ENCODE measurements at regions not wholly inside any gene's neighbourhood (a gene's known extent, or its start where the extent isn't known, plus 50 kb on each side); places are given as distances from the start of the nearest gene placed in this dataset.
"Not testable (repeated sequence)": the region's sequence is repeated elsewhere in the genome, so short reads cannot be mapped to it uniquely, and the experiment has no call there.

GRCh38 chr15:81901319-81901718 lies 144.5 kb downstream of the MEX3B start:
- no peak for DNase-seq (ENCODE audit: low read depth in 1 of 2, low spot score in 1 of 2)

GRCh38 chr15:81899730-81900129 lies 146.1 kb downstream of the MEX3B start:
- DNase-seq (ENCODE audit: low read depth in 1 of 2, low spot score in 1 of 2), result no peak

- no peak for DNase-seq (ENCODE audit: low read depth in 1 of 2, low spot score in 1 of 2)
Observed at GRCh38 chr15:81899024-81899423, 146.8 kb downstream of the MEX3B start.

DNA sequence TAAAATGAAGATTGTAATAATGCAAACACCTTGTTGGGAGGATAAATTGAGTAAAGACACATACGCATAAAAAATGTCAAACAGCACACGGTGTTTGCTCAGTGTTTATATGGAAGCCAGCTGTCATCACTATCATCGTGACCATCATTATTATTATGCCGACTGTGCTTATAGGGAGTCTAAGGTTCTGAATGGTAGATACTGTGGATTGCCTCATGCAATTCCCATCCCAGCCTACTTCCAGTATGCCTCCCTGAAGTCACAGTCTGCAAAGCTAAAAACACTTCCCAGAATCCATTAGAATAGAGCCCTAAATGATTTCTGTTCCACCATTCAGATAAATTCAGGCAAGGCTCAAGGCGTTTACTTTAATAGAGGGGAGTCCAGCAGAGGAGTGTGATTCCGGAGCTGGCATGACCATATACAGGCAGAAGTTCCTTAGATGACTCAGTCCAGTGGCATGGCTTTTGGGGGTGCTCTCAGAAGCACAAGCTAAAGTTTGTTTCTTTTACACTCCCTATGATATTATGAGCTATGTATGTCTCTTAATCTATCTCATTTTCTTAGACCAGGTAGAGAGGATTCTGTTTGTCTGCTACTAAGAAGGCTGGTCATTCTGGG lies 148.7 kb downstream of the MEX3B start:
- no peak for DNase-seq (ENCODE audit: low read depth in 1 of 2, low spot score in 1 of 2)

GRCh38 chr15:81896356-81896755 lies 149.5 kb downstream of the MEX3B start:
- no peak for DNase-seq (ENCODE audit: low read depth in 1 of 2, low spot score in 1 of 2)

- DNase-seq (ENCODE audit: low read depth in 1 of 2, low spot score in 1 of 2), result no peak
Observed at GRCh38 chr15:81895723-81896122, 150.1 kb downstream of the MEX3B start.

DNA sequence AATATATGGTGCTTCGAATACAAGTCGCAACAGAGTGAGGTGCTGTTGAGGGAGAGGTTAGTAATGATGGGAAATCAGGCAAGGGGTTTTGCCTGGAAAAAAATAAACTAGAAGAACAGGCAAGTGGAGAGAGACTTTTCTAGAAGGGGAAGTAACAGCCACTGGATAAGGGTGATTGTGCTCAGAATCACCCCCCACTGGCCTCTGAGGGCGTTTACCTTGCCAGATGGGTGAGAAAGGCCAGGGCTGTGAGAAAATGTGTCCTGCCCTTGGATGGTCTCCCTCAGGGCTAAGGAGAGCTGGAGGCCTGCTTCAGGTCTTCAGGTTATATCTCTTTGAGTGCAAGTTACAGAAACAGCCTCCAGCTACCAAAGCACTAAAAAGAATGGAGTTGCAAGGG lies 151.8 kb downstream of the MEX3B start:
- DNase-seq (ENCODE audit: low read depth in 1 of 2, low spot score in 1 of 2), result no peak

GRCh38 chr15:81893182-81893835 lies 152.5 kb downstream of the MEX3B start:
- DNase-seq (ENCODE audit: low read depth in 1 of 2, low spot score in 1 of 2), result no peak

DNA sequence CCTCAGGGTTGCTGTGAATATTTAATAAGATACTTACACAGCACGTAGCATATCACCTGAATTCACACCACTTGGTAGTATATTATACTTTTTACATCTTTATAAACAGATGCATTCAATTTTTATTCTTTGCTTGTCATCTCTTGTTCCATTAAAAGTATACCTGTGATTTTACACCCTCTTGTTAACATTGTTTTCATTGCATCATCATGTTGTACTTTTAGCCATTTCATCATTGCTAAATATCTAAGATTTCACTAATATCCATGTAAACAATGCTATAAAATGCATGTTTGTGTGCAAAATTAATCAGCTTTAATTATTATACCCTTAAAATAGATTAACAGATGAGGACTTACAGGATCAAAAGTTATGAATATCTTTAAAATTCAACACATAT lies 155.3 kb downstream of the MEX3B start:
- DNase-seq (ENCODE audit: low read depth in 1 of 2, low spot score in 1 of 2), result no peak

GRCh38 chr15:81889485-81889881 lies 156.3 kb downstream of the MEX3B start:
- no peak for DNase-seq (ENCODE audit: low read depth in 1 of 2, low spot score in 1 of 2)

DNA sequence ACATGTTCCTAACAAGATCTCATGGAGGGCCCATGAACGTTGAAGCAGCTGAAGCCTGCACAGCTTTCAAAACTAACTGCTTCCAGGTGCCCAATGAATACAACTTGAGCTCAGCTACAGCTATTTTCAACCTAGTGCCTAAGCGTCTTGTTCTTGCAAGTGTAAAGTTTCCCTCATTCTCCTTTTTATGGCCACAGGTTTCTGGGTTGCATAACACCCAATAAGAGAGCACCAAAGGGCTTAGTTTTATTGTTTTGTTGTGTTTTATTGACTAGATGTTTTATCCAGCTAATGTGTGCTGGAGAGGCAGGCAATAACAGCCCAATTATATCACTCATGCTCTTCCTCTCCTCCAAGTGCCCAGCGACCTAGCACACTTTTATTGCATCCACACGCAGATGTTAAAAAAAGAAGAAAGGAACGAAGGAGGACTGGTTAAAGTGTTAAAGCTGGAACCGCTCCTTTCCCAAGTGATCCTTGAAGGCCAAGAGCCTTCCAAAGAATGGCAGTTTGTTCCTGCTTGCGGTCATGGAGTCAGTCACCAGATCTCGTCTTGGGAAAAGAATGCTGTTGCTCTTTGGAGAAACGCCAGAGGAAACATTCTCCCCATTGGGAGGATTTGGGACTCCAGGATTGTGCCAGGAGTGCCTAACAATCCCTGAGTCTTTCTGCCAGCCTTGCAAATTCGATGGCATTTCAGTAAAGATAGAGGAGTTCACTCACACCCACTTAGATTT lies 156.9 kb downstream of the MEX3B start:
- DNase-seq (ENCODE audit: low read depth in 1 of 2, low spot score in 1 of 2), result no peak

- DNase-seq (ENCODE audit: low read depth in 1 of 2, low spot score in 1 of 2), result no peak
Observed at GRCh38 chr15:81887912-81888311, 157.9 kb downstream of the MEX3B start.

DNA sequence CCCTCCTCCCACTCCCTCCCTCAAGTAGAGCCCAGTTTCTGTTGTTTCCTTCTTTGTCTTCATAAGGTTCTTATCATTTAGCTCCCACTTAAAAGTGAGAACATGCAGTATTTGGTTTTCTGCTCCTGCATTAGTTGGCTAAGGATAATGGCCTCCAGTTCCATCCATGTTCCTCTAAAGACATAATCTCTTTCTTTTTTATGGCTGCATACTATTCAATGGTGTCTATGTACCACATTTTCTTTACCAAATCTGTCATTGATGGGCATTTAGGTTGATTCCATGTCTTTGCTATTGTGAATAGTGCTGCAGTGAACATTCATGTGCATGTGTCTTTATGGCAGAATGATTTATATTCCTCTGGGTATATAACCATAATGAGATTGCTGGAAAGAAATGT lies 158.6 kb downstream of the MEX3B start:
- not testable (repeated sequence) for DNase-seq (ENCODE audit: low read depth in 1 of 2, low spot score in 1 of 2)

DNA sequence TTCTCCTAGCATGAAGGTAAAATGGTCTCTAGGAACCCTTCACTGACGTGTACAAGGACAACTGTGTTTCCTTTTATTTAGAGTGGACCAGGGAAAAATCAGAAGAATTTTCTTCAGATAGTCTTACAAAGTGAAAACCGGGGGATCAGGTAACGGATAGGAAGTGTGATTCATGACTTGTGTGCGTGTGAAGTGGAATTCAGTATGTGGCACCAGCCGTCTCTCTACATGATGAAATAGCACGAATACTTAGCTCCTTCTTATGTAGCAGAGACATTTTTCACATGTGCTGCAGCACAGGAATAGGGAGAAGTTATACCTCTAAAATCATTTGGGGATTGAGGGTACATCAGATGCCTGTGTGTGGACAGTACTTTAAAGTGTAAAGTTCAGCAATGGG lies 159.2 kb downstream of the MEX3B start:
- DNase-seq (ENCODE audit: low read depth in 1 of 2, low spot score in 1 of 2), result no peak

DNA sequence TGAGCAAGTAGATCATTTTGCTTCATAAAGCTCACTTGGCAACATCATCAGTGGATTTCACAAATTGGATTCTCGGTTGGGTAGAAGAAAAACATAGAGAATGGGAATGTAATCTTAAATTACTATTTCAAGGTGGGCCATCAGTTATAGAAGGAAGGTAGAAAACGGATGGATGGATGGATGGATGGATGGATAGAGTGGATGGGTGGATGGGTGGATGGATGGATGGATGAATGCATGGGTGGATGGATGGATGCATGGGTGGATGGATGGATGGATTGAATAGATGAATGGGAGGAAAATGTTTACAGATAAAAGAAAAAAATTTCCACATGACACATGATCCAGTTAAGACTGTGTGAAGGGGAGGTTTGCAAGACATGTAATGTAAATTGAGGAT lies 159.7 kb downstream of the MEX3B start:
- no peak for DNase-seq (ENCODE audit: low read depth in 1 of 2, low spot score in 1 of 2)

DNA sequence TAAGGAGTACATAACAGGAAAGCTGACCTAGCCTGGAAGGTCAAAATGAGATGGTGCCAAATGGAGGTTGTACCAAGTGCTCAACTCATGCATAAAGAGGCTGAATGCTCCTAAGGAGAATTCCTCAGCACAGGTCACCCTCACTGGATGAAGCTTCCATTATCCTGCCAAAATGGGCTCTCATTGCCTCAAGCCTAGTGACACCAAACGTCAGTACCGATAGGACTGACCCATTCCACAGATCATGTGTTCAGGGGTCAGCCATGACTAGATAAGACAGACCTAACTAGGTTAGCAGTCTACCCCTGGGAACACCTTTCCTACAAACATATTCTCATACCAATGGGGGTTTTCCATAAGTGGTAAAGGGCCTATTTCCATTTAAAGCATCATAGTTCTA lies 160.7 kb downstream of the MEX3B start:
- no peak for DNase-seq (ENCODE audit: low read depth in 1 of 2, low spot score in 1 of 2)

GRCh38 chr15:81882504-81882903 lies 163.3 kb downstream of the MEX3B start:
- no peak for DNase-seq (ENCODE audit: low read depth in 1 of 2, low spot score in 1 of 2)

DNA sequence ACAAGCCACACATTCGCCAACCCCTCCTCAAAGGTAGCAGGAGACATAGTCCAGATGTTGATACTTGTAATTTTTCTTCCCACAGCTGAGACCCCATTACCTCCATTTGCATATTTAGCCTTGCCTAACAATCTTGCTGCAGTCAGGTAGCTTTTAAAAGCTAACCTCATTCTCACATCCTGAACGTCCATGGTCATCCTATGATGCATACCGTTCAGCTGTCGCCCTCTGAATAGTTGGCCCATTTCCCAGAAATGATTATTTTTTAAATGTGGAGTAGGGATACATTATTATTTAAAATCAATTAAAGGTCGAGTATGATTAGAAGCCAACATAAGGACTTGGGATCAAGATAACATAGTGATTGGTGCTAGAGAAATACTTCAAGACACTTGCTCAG lies 165.0 kb downstream of the MEX3B start:
- DNase-seq (ENCODE audit: low read depth in 1 of 2, low spot score in 1 of 2), result no peak

GRCh38 chr15:81880314-81880713 lies 165.5 kb downstream of the MEX3B start:
- DNase-seq (ENCODE audit: low read depth in 1 of 2, low spot score in 1 of 2), result no peak

DNA sequence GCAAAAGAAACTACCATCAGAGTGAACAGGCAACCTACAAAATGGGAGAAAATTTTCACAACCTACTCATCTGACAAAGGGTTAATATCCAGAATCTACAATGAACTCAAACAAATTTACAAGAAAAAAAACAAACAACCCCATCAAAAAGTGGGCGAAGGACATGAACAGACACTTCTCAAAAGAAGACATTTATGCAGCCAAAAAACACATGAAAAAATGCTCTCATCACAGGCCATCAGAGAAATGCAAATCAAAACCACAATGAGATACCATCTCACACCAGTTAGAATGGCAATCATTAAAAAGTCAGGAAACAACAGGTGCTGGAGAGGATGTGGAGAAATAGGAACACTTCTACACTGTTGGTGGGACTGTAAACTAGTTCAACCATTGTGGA lies 170.1 kb downstream of the MEX3B start:
- not testable (repeated sequence) for DNase-seq (ENCODE audit: low read depth in 1 of 2, low spot score in 1 of 2)

DNA sequence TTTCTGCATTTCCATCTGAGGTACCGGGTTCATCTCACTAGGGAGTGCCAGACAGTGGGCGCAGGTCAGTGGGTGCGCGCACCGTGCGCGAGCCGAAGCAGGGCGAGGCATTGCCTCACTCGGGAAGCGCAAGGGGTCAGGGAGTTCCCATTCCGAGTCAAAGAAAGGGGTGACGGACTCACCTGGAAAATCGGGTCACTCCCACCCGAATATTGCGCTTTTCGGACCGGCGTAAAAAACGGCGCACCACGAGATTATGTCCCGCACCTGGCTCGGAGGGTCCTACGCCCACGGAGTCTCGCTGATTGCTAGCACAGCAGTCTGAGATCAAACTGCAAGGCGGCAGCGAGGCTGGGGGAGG lies 175.1 kb downstream of the MEX3B start:
- DNase-seq (ENCODE audit: low read depth in 1 of 2, low spot score in 1 of 2), result not testable (repeated sequence)

DNA sequence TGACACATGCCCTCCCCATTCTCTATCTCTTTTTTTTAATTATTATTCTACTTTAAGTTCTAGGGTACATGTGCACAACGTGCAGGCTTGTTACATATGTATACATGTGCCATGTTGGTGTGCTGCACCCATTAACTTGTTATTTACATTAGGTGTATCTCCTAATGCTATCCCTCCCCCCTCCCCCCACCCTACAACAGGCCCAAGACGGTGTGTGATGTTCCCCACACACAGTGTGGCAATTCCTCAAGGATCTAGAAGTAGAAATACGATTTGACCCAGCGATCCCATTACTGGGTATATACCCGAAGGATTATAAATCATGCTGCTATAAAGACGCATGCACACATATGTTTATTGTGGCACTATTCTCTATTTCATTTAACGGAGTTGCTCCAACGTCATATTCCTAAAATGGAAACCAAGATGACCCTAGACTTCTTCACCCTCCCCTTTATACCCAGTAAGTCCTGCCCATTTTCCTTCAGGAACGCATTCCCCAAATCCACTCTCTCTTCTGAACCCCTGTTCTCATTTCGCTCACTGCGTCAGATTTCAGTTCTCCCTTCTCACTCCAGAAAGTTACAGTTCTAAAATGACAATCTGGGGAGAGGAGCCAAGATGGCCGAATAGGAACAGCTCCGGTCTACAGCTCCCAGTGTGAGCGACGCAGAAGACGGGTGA lies 175.6 kb downstream of the MEX3B start:
- not testable (repeated sequence) for DNase-seq (ENCODE audit: low read depth in 1 of 2, low spot score in 1 of 2)

All from activated CD4-positive, alpha-beta T cell treated with anti-CD3 and anti-CD28 coated beads, Interleukin-2, amount 50 U/mL, for 24 hours (primary cell).